Right lobe of liver (tissue), 6 donors: ENCODE measurements at regions not wholly inside any gene's neighbourhood (a gene's known extent, or its start where the extent isn't known, plus 50 kb on each side); places are given as distances from the start of the nearest gene placed in this dataset.

Experiments used
- ATAC-seq, 4 donors: fragments of 200-7000 bp; cut with Tn5 transposase; one replicate each; pipeline ENCODE4 v1.9.1; 2020; ENCODE audit warnings: mild to moderate bottlenecking in 4 of 4, moderate library complexity in 4 of 4
- DNase-seq, 3 donors: peaks; one replicate each; pipeline ENCODE4 v3.0.0-alpha.2; 2020
- H3K27ac ChIP-seq, 3 donors: fragments of 200-600 bp; one replicate each; pipeline ENCODE4 v1.8.0; 2022
- H3K27me3 ChIP-seq, 2 donors: fragments of 200-600 bp; one replicate each; pipeline ENCODE4 v1.8.0; 2022
- H3K36me3 ChIP-seq, 4 donors: fragments of 200-600 bp; sonication (generic) in 1 of 4; one replicate each; pipeline versions ENCODE4 v1.5.1 to v1.8.0; 2017 to 2022; ENCODE audit warnings: control low read depth in 1 of 4
- H3K4me1 ChIP-seq, 4 donors: fragments of 200-600 bp; sonication (generic) in 1 of 4; one replicate each; pipeline versions ENCODE4 v1.5.1 to v1.8.0; 2017 to 2022; ENCODE audit warnings: control low read depth in 1 of 4
- H3K4me3 ChIP-seq, 3 donors: fragments of 200-600 bp; one replicate each; pipeline ENCODE4 v1.8.0; 2022
- H3K9me3 ChIP-seq, 4 donors: fragments of 200-600 bp; sonication (generic) in 1 of 4; one replicate each; pipeline versions ENCODE4 v1.5.1 to v1.8.0; 2017 to 2022; ENCODE audit warnings: control low read depth in 1 of 4
- CTCF ChIP-seq, 4 donors: fragments of 200-600 bp in 3 of 4; fragments of 450-650 bp in 1 of 4; IDR thresholded peaks; one replicate each; pipeline versions ENCODE4 v1.5.1 to v1.8.0; 2016 to 2022; ENCODE audit warnings: antibody characterized with exemption in 4 of 4, mild to moderate bottlenecking in 2 of 4
- POLR2A ChIP-seq: fragments of 450-650 bp; IDR thresholded peaks from one replicate; pipeline ENCODE4 v1.6.1; 2017; ENCODE audit warnings: antibody characterized with exemption, mild to moderate bottlenecking
- WGBS: methylation state at CpG from one replicate; pipeline ENCODE4 v1.1.6; 2018; ENCODE audit warnings: low coverage, low lambda C conversion rate; ENCODE audit not compliant: insufficient coverage; ENCODE audit errors: missing lambda C conversion rate; 5-methylcytosine and 5-hydroxymethylcytosine counted together
- intact Hi-C, 2 donors: fragments of 100-400 bp; cut with DNase I; formaldehyde crosslinking; loops; one replicate each; pipeline versions ENCODE4 v1.11.2 to v1.14.1; 2022
- donor health status: DM: no; HTN: yes; CAD: no.
- donor health status: DM: no; HTN: no; CAD: no.
- donor health status: DM: no; HTN: no; CAD: no.
- donor health status: DM: no; HTN: yes; CAD: no.
- donor health status: DM: no; HTN: yes; CAD: no.

DNA sequence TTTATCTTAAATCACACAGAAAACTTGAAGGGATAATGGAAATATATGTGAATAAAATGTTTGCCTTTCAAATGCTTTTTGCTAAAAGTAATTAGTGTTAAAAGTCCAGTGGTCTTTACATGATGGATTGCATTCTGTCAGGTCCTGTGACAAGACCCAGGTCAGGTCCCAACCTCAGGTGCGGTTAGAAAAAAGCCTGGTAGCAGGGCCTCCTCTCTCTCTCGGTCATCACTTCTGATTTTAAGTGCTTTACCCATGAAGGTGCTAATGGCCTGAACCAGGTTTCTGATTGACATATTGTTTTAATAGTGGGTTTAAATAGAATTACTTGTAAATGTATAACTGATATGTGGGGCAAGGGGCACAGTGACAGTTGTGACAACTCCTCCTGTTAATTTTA is 736.3 kb downstream of the POM121L12 start:
- no peak for DNase-seq
- no peak overlapping the region for H3K4me3 ChIP-seq
- H3K9me3 ChIP-seq, result no peaks in the 10 kb centered on the region
- no peak overlapping the region for H3K27ac ChIP-seq
- TF ChIP-seq POLR2A (no peak), CTCF (IDR thresholded peaks at IDR 0.05) (no peak)
- ATAC-seq, result no peak
- no peaks in the 10 kb centered on the region for H3K4me1 ChIP-seq
- no peaks in the 10 kb centered on the region for H3K27me3 ChIP-seq
- intact Hi-C loops, result no loop called here
- H3K36me3 ChIP-seq, result no peaks in the 10 kb centered on the region
- WGBS, result 53% methylated on average over 2 of the region's 2 CpGs

- intact Hi-C loops, result no loop called here
- H3K4me1 ChIP-seq, result no peaks in the 10 kb centered on the region
- no peak for TF ChIP-seq CTCF (IDR thresholded peaks at IDR 0.05)
- no peak for TF ChIP-seq POLR2A
- no peak for DNase-seq
- 36% methylated on average over 1 of the region's 1 CpG for WGBS
- ATAC-seq, result no peak
- H3K4me3 ChIP-seq, result no peak overlapping the region
- H3K27ac ChIP-seq, result no peak overlapping the region
- no peaks in the 10 kb centered on the region for H3K27me3 ChIP-seq
- no peaks in the 10 kb centered on the region for H3K36me3 ChIP-seq
- H3K9me3 ChIP-seq, result no peaks in the 10 kb centered on the region
These were observed 740.9 kb downstream of the POM121L12 start for GRCh38 chr7:53776323-53776722.

GRCh38 chr7:53789741-53790140 is 752.4 kb upstream of the VSTM2A start:
- no peak overlapping the region for H3K27ac ChIP-seq
- DNase-seq (no peak), ATAC-seq (no peak)
- H3K9me3 ChIP-seq, result no peaks in the 10 kb centered on the region
- no peak overlapping the region for H3K4me3 ChIP-seq
- TF ChIP-seq CTCF (IDR thresholded peaks at IDR 0.05), result no peak
- TF ChIP-seq POLR2A, result no peak
- H3K4me1 ChIP-seq, result no peaks in the 10 kb centered on the region
- H3K27me3 ChIP-seq, result no peaks in the 10 kb centered on the region
- intact Hi-C loops, result no loop called here
- 68% methylated on average over 2 of the region's 2 CpGs for WGBS
- no peaks in the 10 kb centered on the region for H3K36me3 ChIP-seq

DNA sequence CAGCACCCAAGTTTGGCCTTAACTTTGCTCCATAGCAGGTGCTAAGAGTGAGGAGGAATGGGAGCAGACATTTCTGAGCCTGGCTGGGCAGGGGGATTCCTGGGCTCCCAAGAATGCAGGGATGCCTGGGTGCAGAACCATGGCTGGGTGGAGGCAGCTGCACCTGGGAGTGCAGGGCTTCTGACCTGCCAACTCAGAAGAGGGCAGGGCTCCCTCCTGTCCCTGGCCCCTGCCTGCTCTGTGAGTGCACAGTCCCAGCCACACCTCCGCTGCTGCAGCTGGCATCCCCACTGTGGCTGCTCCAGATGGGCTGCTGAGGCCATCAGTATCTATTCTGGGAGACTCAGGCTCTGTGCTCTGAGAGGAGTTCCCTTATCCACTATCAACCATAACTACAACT is 747.4 kb upstream of the VSTM2A start:
- H3K4me3 ChIP-seq, result no peak overlapping the region
- H3K9me3 ChIP-seq, result no peaks in the 10 kb centered on the region
- WGBS, result no CpG with 5 or more reads among the region's 1 CpG
- peak in 2 of 4 donors; percentile 14 to 36 for ATAC-seq
- no peak overlapping the region for H3K27ac ChIP-seq
- no peak for TF ChIP-seq POLR2A
- TF ChIP-seq CTCF (IDR thresholded peaks at IDR 0.05), result no peak
- H3K36me3 ChIP-seq, result no peaks in the 10 kb centered on the region
- intact Hi-C loops, result no loop called here
- no peaks in the 10 kb centered on the region for H3K27me3 ChIP-seq
- no peak for DNase-seq
- no peaks in the 10 kb centered on the region for H3K4me1 ChIP-seq

DNA sequence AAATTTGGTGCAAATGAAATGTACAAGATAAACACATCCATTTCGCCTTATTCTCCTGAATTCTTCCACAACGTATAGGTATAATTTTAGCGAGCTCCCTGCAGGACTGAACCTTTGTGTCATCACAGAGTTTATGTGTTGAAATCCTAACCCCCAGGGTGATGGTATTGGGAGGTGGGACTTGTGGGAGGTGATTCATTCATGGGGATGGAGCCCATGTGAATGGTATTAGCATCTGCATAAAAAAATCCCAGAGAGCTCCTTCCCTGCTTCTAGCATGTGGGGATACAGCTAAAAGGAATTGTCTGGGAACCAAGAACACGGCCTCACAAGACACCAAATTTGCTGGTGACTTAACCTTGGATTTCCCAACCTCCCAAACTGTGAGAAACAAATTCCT is 741.4 kb upstream of the VSTM2A start:
- H3K4me1 ChIP-seq, result no peaks in the 10 kb centered on the region
- TF ChIP-seq CTCF (IDR thresholded peaks at IDR 0.05), result no peak
- TF ChIP-seq POLR2A, result no peak
- H3K27me3 ChIP-seq, result no peaks in the 10 kb centered on the region
- no peak overlapping the region for H3K4me3 ChIP-seq
- H3K9me3 ChIP-seq, result no peaks in the 10 kb centered on the region
- no peak for DNase-seq
- intact Hi-C loops, result no loop called here
- no peak for ATAC-seq
- no peaks in the 10 kb centered on the region for H3K36me3 ChIP-seq
- WGBS, result 41% methylated on average over 4 of the region's 4 CpGs
- no peak overlapping the region for H3K27ac ChIP-seq
